Neuronal stem cell (in vitro differentiated cells): ENCODE measurements at regions not wholly inside any gene's neighbourhood (a gene's known extent, or its start where the extent isn't known, plus 50 kb on each side); places are given as distances from the start of the nearest gene placed in this dataset.

ENCODE experiments used
- DNase-seq: peaks from one replicate; pipeline ENCODE4 v3.0.0-alpha.2; 2013; ENCODE audit warnings: low spot score
- H2AFZ ChIP-seq: one replicate; pipeline ENCODE4 v1.6.1; 2013; ENCODE audit warnings: mild to moderate bottlenecking, low read length, inconsistent platforms
- H2AK5ac ChIP-seq: 2 replicates; pipeline ENCODE4 v1.6.1; 2013; ENCODE audit warnings: low read depth, mild to moderate bottlenecking, inconsistent platforms, low read length, moderate library complexity, mixed read lengths
- H2BK120ac ChIP-seq: 2 replicates; pipeline ENCODE4 v1.6.1; 2013; ENCODE audit warnings: low read depth, mild to moderate bottlenecking, inconsistent platforms, low read length, moderate library complexity, mixed read lengths
- H2BK12ac ChIP-seq: one replicate; pipeline ENCODE4 v1.6.1; 2013; ENCODE audit warnings: low read length, inconsistent platforms
- H2BK15ac ChIP-seq: 2 replicates; pipeline ENCODE4 v1.6.1; 2013; ENCODE audit warnings: mild to moderate bottlenecking, low read length, inconsistent platforms, mixed read lengths
- H2BK5ac ChIP-seq: one replicate; pipeline ENCODE4 v1.6.1; 2013; ENCODE audit warnings: inconsistent platforms, mild to moderate bottlenecking, low read length, moderate library complexity
- H3K14ac ChIP-seq: one replicate; pipeline ENCODE4 v1.6.1; 2013; ENCODE audit warnings: low read length, inconsistent platforms
- H3K18ac ChIP-seq: 2 replicates; pipeline ENCODE4 v1.6.1; 2013; ENCODE audit warnings: low read length, inconsistent platforms
- H3K23ac ChIP-seq: 2 replicates; pipeline ENCODE4 v1.6.1; 2013; ENCODE audit warnings: low read depth, mild to moderate bottlenecking, mixed read lengths, low read length, inconsistent platforms; ENCODE audit not compliant: poor library complexity
- H3K27ac ChIP-seq: replicated peaks from 3 replicates; pipeline ENCODE4 v1.5.1; 2013; ENCODE audit warnings: low read length, inconsistent platforms
- H3K27me3 ChIP-seq, 3 experiments: 2 replicates each; pipeline ENCODE4 v1.6.1; 2013; ENCODE audit warnings: low read length in 3 of 3, mild to moderate bottlenecking in 2 of 3, inconsistent platforms in 1 of 3, low read depth in 1 of 3, mixed read lengths in 1 of 3, moderate library complexity in 1 of 3; ENCODE audit not compliant: control insufficient read depth in 3 of 3, insufficient read depth in 3 of 3
- H3K36me3 ChIP-seq, 2 donors: replicated peaks in 1 of 2; 2 replicates each; pipeline ENCODE4 v1.6.1; 2013; ENCODE audit warnings: low read length in 2 of 2; ENCODE audit not compliant: control insufficient read depth in 2 of 2, insufficient read depth in 2 of 2
- H3K4ac ChIP-seq: 2 replicates; pipeline ENCODE4 v1.6.1; 2013; ENCODE audit warnings: inconsistent platforms, mild to moderate bottlenecking, low read length, moderate library complexity
- H3K4me1 ChIP-seq, 2 donors: 1 replicate in 1 of 2; 2 replicates in 1 of 2; pipeline ENCODE4 v1.6.1; 2013; ENCODE audit warnings: low read length in 2 of 2, low read depth in 1 of 2; ENCODE audit not compliant: control insufficient read depth in 2 of 2, insufficient read depth in 1 of 2
- H3K4me2 ChIP-seq: one replicate; pipeline ENCODE4 v1.6.1; 2013; ENCODE audit warnings: mild to moderate bottlenecking, low read length, inconsistent platforms; ENCODE audit not compliant: insufficient read depth, poor library complexity, severe bottlenecking
- H3K4me3 ChIP-seq, 2 donors: 2 replicates each; pipeline ENCODE4 v1.5.1; 2013; ENCODE audit warnings: low read length in 2 of 2, mild to moderate bottlenecking in 2 of 2, inconsistent platforms in 1 of 2, moderate library complexity in 1 of 2
- H3K79me1 ChIP-seq: one replicate; pipeline ENCODE4 v1.6.1; 2013; ENCODE audit warnings: low read depth, mild to moderate bottlenecking, inconsistent platforms, low read length, moderate library complexity
- H3K9ac ChIP-seq: one replicate; pipeline ENCODE4 v1.6.1; 2013; ENCODE audit warnings: mild to moderate bottlenecking, low read depth, low read length, inconsistent platforms; ENCODE audit not compliant: poor library complexity
- H3K9me3 ChIP-seq, 2 donors: replicated peaks in 1 of 2; 2 replicates each; pipeline versions ENCODE3 to v1.6.1; 2013; ENCODE audit warnings: low read length in 2 of 2, mild to moderate bottlenecking in 2 of 2, inconsistent platforms in 1 of 2, low read depth in 1 of 2, mixed read lengths in 1 of 2, moderate library complexity in 1 of 2; ENCODE audit not compliant: control insufficient read depth in 2 of 2, insufficient read depth in 1 of 2
- H4K8ac ChIP-seq: one replicate; pipeline ENCODE4 v1.6.1; 2013; ENCODE audit warnings: low read depth, mild to moderate bottlenecking, inconsistent platforms, low read length, moderate library complexity
- H4K91ac ChIP-seq: one replicate; pipeline ENCODE4 v1.6.1; 2013; ENCODE audit warnings: low read length, low read depth, mild to moderate bottlenecking, inconsistent platforms; ENCODE audit not compliant: poor library complexity
- WGBS, 2 donors: extraction: QIAGEN DNeasy Blood & Tissue Kit; methylation state at CpG; one replicate each; pipeline ENCODE4 v1.1.7; 2013; ENCODE audit warnings: missing lambda C conversion rate in 2 of 2, mixed read lengths in 1 of 2; ENCODE audit not compliant: insufficient read length in 2 of 2, insufficient replicate concordance in 1 of 2; ENCODE audit errors: extremely low coverage in 2 of 2; 5-methylcytosine and 5-hydroxymethylcytosine counted together

DNA sequence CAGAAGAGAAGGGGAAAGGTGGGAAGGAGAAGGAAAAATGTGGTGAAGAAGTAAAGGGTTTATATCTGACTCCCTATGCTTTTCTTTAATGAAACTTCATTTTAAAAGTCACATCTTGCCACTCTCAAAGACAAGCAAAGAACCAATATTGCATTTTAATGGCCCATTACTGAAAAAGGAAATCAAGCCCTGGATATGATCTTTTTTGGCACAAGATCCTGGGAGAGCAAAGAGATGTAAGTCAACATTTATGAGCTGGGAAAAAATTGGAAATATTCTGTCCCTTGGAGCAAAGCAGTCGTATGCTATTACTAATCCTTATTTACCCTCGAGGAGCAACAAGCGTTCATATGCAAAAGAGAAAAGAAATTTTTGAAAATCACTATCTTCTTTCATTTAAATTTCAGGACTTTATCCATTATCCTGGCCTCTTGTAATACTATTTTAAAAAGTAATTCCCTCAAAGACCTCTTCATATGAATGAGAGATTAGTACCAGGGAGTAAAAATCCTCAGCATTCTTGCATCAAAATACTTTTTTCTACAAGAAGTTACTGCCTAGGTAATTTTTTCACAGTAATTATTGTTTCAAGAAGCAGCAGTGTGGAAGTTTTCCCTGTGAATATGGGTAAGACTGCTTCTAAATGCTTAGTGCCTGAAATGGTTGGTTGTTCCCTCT is 435.3 kb upstream of the PDZRN3 start:
- no peak overlapping the region for H4K8ac ChIP-seq
- H3K18ac ChIP-seq, result no peak overlapping the region
- H3K23ac ChIP-seq, result no peak overlapping the region
- H2BK5ac ChIP-seq, result no peak overlapping the region
- no peak overlapping the region for H3K27ac ChIP-seq
- no peaks in the 10 kb centered on the region for H3K36me3 ChIP-seq
- DNase-seq, result no peak
- no peak overlapping the region for H4K91ac ChIP-seq
- no peak overlapping the region for H3K9ac ChIP-seq
- H3K14ac ChIP-seq, result no peak overlapping the region
- no peak overlapping the region for H3K4me3 ChIP-seq
- H3K4me2 ChIP-seq, result no peak overlapping the region
- WGBS, 2 donors, result no CpG with 5 or more reads among the region's 3 CpGs
- no peak overlapping the region for H2BK15ac ChIP-seq
- no peaks in the 10 kb centered on the region for H3K27me3 ChIP-seq
- no peaks in the 10 kb centered on the region for H3K79me1 ChIP-seq
- H3K9me3 ChIP-seq, result no peaks in the 10 kb centered on the region
- H3K4me1 ChIP-seq, result no peaks in the 10 kb centered on the region
- H3K4ac ChIP-seq, result no peak overlapping the region
- H2BK12ac ChIP-seq, result no peak overlapping the region
- H2BK120ac ChIP-seq, result no peak overlapping the region
- no peak overlapping the region for H2AFZ ChIP-seq
- no peak overlapping the region for H2AK5ac ChIP-seq

- no peak overlapping the region for H3K9ac ChIP-seq
- H3K27me3 ChIP-seq, result no peaks in the 10 kb centered on the region
- no peak overlapping the region for H2AFZ ChIP-seq
- no peak overlapping the region for H2BK15ac ChIP-seq
- H3K27ac ChIP-seq, result no peak overlapping the region
- no peak for DNase-seq
- no CpG with 5 or more reads among the region's 3 CpGs for WGBS, 2 donors
- H3K36me3 ChIP-seq, result no peaks in the 10 kb centered on the region
- no peaks in the 10 kb centered on the region for H3K79me1 ChIP-seq
- H3K4me2 ChIP-seq, result no peak overlapping the region
- no peak overlapping the region for H4K8ac ChIP-seq
- H2BK120ac ChIP-seq, result no peak overlapping the region
- H4K91ac ChIP-seq, result no peak overlapping the region
- no peak overlapping the region for H3K18ac ChIP-seq
- no peak overlapping the region for H3K4ac ChIP-seq
- H3K23ac ChIP-seq, result no peak overlapping the region
- H2BK12ac ChIP-seq, result no peak overlapping the region
- H3K14ac ChIP-seq, result no peak overlapping the region
- H3K4me1 ChIP-seq, result no peaks in the 10 kb centered on the region
- no peak overlapping the region for H3K4me3 ChIP-seq
- H3K9me3 ChIP-seq, result no peaks in the 10 kb centered on the region
- no peak overlapping the region for H2AK5ac ChIP-seq
- H2BK5ac ChIP-seq, result no peak overlapping the region
These were observed 434.7 kb upstream of the PDZRN3 start for GRCh38 chr3:74059301-74059922.

GRCh38 chr3:74057169-74057568 is 432.4 kb upstream of the PDZRN3 start:
- H2BK5ac ChIP-seq, result no peak overlapping the region
- no CpG with 5 or more reads among the region's 1 CpG for WGBS, 2 donors
- H3K36me3 ChIP-seq, result no peaks in the 10 kb centered on the region

DNA sequence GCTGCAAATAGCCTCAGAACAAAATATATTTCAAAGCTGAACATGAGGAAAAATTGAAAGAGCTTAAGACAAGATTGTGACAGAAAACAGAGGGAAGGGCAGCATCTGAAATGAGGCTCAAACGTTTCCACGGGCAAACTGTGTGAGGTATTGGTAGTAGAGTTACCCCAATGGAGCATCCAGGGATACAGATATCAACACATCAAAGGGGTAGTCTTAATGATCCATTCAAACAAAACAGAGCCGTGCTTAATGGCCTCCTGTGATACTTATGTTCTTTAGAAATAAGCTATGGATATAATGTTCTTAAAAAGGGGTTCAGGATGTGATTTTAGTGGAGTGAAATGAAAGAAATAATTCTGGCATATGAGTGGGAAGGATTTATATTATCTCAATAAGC is 430.3 kb upstream of the PDZRN3 start:
- Histone ChIP-seq H2BK12ac (no peak overlapping the region), H2BK5ac (no peak overlapping the region), H3K4me1 (no peaks in the 10 kb centered on the region), H2BK15ac (no peak overlapping the region), H3K14ac (no peak overlapping the region), H3K79me1 (no peaks in the 10 kb centered on the region), H3K4me2 (no peak overlapping the region), H3K9me3 (peaks cover 0 to under 1% of the 10 kb centered on the region in 2 donors), H4K8ac (no peak overlapping the region), H3K36me3 (no peaks in the 10 kb centered on the region), H4K91ac (no peak overlapping the region), H3K9ac (no peak overlapping the region), H3K4ac (no peak overlapping the region), H2AK5ac (no peak overlapping the region), H3K4me3 (no peak overlapping the region), H2BK120ac (no peak overlapping the region), H3K18ac (no peak overlapping the region), H3K27me3 (no peaks in the 10 kb centered on the region), H3K23ac (no peak overlapping the region), H2AFZ (no peak overlapping the region), H3K27ac (no peak overlapping the region)
- DNase-seq, result no peak
- WGBS, 2 donors, result no CpG with 5 or more reads among the region's 3 CpGs

More at GRCh38 chr3:74057169-74057568, 432.4 kb upstream of the PDZRN3 start:
- H3K79me1 ChIP-seq, result no peaks in the 10 kb centered on the region
- no peak overlapping the region for H2BK120ac ChIP-seq
- H2BK12ac ChIP-seq, result no peak overlapping the region
- H3K4me3 ChIP-seq, result no peak overlapping the region
- H3K9me3 ChIP-seq, result no peaks in the 10 kb centered on the region
- H3K4me2 ChIP-seq, result no peak overlapping the region
- no peak overlapping the region for H3K14ac ChIP-seq
- H3K4ac ChIP-seq, result no peak overlapping the region
- H3K27me3 ChIP-seq, result no peaks in the 10 kb centered on the region
- no peak overlapping the region for H2BK15ac ChIP-seq
- H3K27ac ChIP-seq, result no peak overlapping the region
- no peak overlapping the region for H3K18ac ChIP-seq
- no peak overlapping the region for H2AK5ac ChIP-seq
- H3K4me1 ChIP-seq, result no peaks in the 10 kb centered on the region
- H4K91ac ChIP-seq, result no peak overlapping the region
- H3K23ac ChIP-seq, result no peak overlapping the region
- H2AFZ ChIP-seq, result no peak overlapping the region
- no peak for DNase-seq
- no peak overlapping the region for H3K9ac ChIP-seq
- H4K8ac ChIP-seq, result no peak overlapping the region
